GM23338 (cell line): ENCODE measurements at regions not wholly inside any gene's neighbourhood (a gene's known extent, or its start where the extent isn't known, plus 50 kb on each side); places are given as distances from the start of the nearest gene placed in this dataset.

Experiments
- ATAC-seq: fragments of 200-7000 bp; cut with Tn5 transposase; 3 replicates; pipeline ENCODE4 v1.9.1; 2020
- DNase-seq: peaks from one replicate; pipeline ENCODE4 v3.0.0-alpha.2; 2015; ENCODE audit warnings: low spot score
- H2AFZ ChIP-seq: fragments of 200-600 bp; sonication (generic); 2 replicates; pipeline ENCODE4 v1.8.0; 2016; ENCODE audit warnings: antibody characterized with exemption, mild to moderate bottlenecking, moderate library complexity
- H3F3A ChIP-seq: fragments of 200-600 bp; sonication (generic); replicated peaks from 2 replicates; pipeline ENCODE4 v1.8.0; 2017; ENCODE audit warnings: antibody characterized with exemption, mixed run types, low read depth
- H3K27ac ChIP-seq: fragments of 200-600 bp; sonication (generic); 2 replicates; pipeline ENCODE4 v1.6.1; 2016; ENCODE audit warnings: low read depth
- H3K27me3 ChIP-seq: fragments of 200-600 bp; sonication (generic); 2 replicates; pipeline ENCODE4 v1.8.0; 2016; ENCODE audit warnings: mild to moderate bottlenecking, mixed run types, moderate library complexity; ENCODE audit not compliant: insufficient read depth
- H3K36me3 ChIP-seq: fragments of 200-600 bp; sonication (generic); 2 replicates; pipeline ENCODE4 v1.8.0; 2016; ENCODE audit warnings: mild to moderate bottlenecking; ENCODE audit not compliant: insufficient read depth
- H3K4me1 ChIP-seq: fragments of 200-600 bp; sonication (generic); 2 replicates; pipeline ENCODE4 v1.8.0; 2016; ENCODE audit warnings: mild to moderate bottlenecking, moderate library complexity; ENCODE audit not compliant: insufficient read depth
- H3K4me2 ChIP-seq: fragments of 200-600 bp; sonication (generic); 2 replicates; pipeline ENCODE4 v1.7.1; 2017; ENCODE audit warnings: mixed run types
- H3K4me3 ChIP-seq: fragments of 200-600 bp; sonication (generic); 2 replicates; pipeline ENCODE4 v1.6.1; 2016; ENCODE audit warnings: mixed run types
- H3K79me2 ChIP-seq: fragments of 200-600 bp; sonication (generic); replicated peaks from 2 replicates; pipeline ENCODE4 v1.8.0; 2017; ENCODE audit warnings: mild to moderate bottlenecking; ENCODE audit not compliant: insufficient read depth
- H3K9me2 ChIP-seq: fragments of 200-600 bp; sonication (generic); 2 replicates; pipeline ENCODE4 v1.8.0; 2017; ENCODE audit not compliant: insufficient read depth
- H4K20me1 ChIP-seq: fragments of 200-600 bp; sonication (generic); replicated peaks from 2 replicates; pipeline ENCODE4 v1.8.0; 2017; ENCODE audit warnings: mild to moderate bottlenecking; ENCODE audit not compliant: insufficient read depth
- H3K27ac Mint-ChIP-seq: 2 replicates; pipeline ENCODE4 v1.8.0; 2020; ENCODE audit warnings: inconsistent platforms, mild to moderate bottlenecking, moderate library complexity, mixed read lengths
- H3K27me3 Mint-ChIP-seq: 3 replicates; pipeline ENCODE4 v1.8.0; 2022; ENCODE audit warnings: low read depth, mild to moderate bottlenecking, moderate library complexity, mixed read lengths, inconsistent platforms; ENCODE audit not compliant: insufficient read depth, poor library complexity
- H3K36me3 Mint-ChIP-seq: 3 replicates; pipeline ENCODE4 v1.8.0; 2021; ENCODE audit warnings: low read depth, mild to moderate bottlenecking, inconsistent platforms, moderate library complexity, mixed read lengths
- H3K4me1 Mint-ChIP-seq: 3 replicates; pipeline ENCODE4 v1.8.0; 2020; ENCODE audit warnings: mild to moderate bottlenecking, inconsistent platforms, mixed read lengths
- H3K4me3 Mint-ChIP-seq: 3 replicates; pipeline ENCODE4 v1.8.0; 2021; ENCODE audit warnings: moderate library complexity, mild to moderate bottlenecking, inconsistent platforms, mixed read lengths
- H3K9me3 Mint-ChIP-seq: 3 replicates; pipeline ENCODE4 v1.8.0; 2020; ENCODE audit warnings: moderate library complexity, mild to moderate bottlenecking, inconsistent platforms, mixed read lengths
- NANOG ChIP-seq: IDR thresholded peaks from 2 replicates; pipeline ENCODE4 v1.6.1; 2016; ENCODE audit warnings: antibody characterized with exemption, borderline replicate concordance
- ZNF331 ChIP-seq: fragments of 250-450 bp; sonication (Bioruptor Pico); IDR thresholded peaks from 2 replicates; pipeline ENCODE4 v1.5.0; 2020; ENCODE audit warnings: low read depth, mild to moderate bottlenecking, moderate library complexity
- TF ChIP-seq, protein P1 (sequence below), 2 experiments: fragments of 200-600 bp in 1 of 2; sonication (generic) in 1 of 2; conservative IDR thresholded peaks; 2 replicates each; pipeline versions ENCODE4 v1.5.1 to v1.6.1; 2016 to 2017; ENCODE audit warnings: antibody characterized with exemption in 2 of 2, low read depth in 2 of 2, mild to moderate bottlenecking in 2 of 2, moderate library complexity in 1 of 2
- TF ChIP-seq, protein P2 (sequence below): fragments of 250-450 bp; sonication (Bioruptor Pico); IDR thresholded peaks from 2 replicates; pipeline ENCODE4 v1.5.0; 2020; ENCODE audit warnings: mild to moderate bottlenecking, moderate library complexity
- TF ChIP-seq, protein P3 (sequence below): IDR thresholded peaks from 2 replicates; pipeline ENCODE4 v1.6.1; 2016; ENCODE audit warnings: antibody characterized with exemption

DNA sequence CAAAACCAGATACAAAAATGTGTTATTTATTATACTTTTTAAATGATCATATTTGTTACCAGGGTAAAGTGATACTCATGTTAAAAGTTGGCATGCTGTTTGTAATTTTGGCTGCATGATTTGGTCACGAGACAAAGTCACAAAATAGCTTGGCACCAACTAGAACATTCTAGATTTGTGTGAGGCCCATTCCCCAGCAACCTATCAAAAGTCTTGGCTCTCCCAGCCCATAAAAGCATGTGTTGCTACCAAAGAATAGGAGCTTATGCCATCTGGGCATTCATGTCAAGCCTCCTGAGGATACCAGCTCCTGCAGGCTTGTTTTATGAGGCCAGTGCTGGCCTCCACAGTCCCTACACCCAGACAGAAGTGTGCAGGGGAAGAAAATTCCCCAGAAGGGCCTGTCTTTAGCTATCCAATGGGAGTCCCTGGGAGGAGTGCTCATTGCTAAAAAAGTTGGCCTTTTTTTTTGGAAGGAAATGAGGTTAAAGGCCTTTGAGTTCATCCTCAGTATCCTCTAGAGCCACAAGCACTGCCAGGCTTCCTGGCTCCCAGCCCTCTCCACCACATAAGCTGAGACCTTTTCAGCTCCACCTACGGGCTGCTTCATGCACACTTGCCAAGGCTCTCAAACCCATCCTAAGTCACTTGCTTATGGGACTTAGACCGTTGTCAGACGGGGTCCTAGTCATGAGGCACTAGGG is 211.9 kb upstream of the EOLA2 start (continued):
- TF ChIP-seq, protein P1, sequence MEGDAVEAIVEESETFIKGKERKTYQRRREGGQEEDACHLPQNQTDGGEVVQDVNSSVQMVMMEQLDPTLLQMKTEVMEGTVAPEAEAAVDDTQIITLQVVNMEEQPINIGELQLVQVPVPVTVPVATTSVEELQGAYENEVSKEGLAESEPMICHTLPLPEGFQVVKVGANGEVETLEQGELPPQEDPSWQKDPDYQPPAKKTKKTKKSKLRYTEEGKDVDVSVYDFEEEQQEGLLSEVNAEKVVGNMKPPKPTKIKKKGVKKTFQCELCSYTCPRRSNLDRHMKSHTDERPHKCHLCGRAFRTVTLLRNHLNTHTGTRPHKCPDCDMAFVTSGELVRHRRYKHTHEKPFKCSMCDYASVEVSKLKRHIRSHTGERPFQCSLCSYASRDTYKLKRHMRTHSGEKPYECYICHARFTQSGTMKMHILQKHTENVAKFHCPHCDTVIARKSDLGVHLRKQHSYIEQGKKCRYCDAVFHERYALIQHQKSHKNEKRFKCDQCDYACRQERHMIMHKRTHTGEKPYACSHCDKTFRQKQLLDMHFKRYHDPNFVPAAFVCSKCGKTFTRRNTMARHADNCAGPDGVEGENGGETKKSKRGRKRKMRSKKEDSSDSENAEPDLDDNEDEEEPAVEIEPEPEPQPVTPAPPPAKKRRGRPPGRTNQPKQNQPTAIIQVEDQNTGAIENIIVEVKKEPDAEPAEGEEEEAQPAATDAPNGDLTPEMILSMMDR (conservative IDR thresholded peaks at IDR 0.05; ENCODE audit: low read depth in 2 of 2) = no peak
- TF ChIP-seq, protein P2, sequence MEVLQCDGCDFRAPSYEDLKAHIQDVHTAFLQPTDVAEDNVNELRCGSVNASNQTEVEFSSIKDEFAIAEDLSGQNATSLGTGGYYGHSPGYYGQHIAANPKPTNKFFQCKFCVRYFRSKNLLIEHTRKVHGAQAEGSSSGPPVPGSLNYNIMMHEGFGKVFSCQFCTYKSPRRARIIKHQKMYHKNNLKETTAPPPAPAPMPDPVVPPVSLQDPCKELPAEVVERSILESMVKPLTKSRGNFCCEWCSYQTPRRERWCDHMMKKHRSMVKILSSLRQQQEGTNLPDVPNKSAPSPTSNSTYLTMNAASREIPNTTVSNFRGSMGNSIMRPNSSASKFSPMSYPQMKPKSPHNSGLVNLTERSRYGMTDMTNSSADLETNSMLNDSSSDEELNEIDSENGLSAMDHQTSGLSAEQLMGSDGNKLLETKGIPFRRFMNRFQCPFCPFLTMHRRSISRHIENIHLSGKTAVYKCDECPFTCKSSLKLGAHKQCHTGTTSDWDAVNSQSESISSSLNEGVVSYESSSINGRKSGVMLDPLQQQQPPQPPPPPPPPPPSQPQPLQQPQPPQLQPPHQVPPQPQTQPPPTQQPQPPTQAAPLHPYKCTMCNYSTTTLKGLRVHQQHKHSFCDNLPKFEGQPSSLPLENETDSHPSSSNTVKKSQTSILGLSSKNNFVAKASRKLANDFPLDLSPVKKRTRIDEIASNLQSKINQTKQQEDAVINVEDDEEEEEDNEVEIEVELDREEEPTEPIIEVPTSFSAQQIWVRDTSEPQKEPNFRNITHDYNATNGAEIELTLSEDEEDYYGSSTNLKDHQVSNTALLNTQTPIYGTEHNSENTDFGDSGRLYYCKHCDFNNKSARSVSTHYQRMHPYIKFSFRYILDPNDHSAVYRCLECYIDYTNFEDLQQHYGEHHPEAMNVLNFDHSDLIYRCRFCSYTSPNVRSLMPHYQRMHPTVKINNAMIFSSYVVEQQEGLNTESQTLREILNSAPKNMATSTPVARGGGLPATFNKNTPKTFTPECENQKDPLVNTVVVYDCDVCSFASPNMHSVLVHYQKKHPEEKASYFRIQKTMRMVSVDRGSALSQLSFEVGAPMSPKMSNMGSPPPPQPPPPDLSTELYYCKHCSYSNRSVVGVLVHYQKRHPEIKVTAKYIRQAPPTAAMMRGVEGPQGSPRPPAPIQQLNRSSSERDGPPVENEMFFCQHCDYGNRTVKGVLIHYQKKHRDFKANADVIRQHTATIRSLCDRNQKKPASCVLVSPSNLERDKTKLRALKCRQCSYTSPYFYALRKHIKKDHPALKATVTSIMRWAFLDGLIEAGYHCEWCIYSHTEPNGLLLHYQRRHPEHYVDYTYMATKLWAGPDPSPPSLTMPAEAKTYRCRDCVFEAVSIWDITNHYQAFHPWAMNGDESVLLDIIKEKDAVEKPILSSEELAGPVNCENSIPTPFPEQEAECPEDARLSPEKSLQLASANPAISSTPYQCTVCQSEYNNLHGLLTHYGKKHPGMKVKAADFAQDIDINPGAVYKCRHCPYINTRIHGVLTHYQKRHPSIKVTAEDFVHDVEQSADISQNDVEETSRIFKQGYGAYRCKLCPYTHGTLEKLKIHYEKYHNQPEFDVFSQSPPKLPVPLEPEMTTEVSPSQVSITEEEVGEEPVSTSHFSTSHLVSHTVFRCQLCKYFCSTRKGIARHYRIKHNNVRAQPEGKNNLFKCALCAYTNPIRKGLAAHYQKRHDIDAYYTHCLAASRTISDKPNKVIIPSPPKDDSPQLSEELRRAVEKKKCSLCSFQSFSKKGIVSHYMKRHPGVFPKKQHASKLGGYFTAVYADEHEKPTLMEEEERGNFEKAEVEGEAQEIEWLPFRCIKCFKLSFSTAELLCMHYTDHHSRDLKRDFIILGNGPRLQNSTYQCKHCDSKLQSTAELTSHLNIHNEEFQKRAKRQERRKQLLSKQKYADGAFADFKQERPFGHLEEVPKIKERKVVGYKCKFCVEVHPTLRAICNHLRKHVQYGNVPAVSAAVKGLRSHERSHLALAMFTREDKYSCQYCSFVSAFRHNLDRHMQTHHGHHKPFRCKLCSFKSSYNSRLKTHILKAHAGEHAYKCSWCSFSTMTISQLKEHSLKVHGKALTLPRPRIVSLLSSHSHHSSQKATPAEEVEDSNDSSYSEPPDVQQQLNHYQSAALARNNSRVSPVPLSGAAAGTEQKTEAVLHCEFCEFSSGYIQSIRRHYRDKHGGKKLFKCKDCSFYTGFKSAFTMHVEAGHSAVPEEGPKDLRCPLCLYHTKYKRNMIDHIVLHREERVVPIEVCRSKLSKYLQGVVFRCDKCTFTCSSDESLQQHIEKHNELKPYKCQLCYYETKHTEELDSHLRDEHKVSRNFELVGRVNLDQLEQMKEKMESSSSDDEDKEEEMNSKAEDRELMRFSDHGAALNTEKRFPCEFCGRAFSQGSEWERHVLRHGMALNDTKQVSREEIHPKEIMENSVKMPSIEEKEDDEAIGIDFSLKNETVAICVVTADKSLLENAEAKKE (CRISPR knock-in tag) = no peak

DNA sequence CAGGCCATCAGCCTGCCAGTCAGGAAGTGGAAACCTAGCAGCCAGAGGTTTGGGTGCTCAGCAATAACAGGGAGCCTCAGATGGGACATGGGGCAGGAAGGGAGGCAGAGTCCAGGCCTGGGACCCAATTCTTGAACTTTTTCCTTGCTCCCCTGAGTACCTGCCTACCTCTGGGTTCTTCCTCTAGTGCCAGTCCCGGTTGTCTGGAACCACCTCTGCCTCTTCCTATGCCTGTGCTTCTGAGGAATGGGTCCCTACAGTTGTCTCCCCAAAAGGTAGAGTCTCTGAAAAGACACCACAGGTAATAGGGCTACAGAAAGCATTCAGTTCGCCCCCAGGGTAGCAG is 212.4 kb upstream of the MAMLD1 start:
- H3K27me3 Mint-ChIP-seq = peaks cover 2% of the 10 kb centered on the region
- no peak overlapping the region for H3K4me2 ChIP-seq
- H3K4me3 ChIP-seq = no peak overlapping the region
- DNase-seq (no peak), ATAC-seq (no peak)
- no peak overlapping the region for H3K27ac Mint-ChIP-seq
- H3K36me3 Mint-ChIP-seq = no peaks in the 10 kb centered on the region
- no peaks in the 10 kb centered on the region for H3K27me3 ChIP-seq
- H3K4me3 Mint-ChIP-seq = no peak overlapping the region
- H3K9me3 Mint-ChIP-seq = no peaks in the 10 kb centered on the region
- no peaks in the 10 kb centered on the region for H3K36me3 ChIP-seq
- no peaks in the 10 kb centered on the region for H3F3A ChIP-seq
- H3K27ac ChIP-seq = no peak overlapping the region
- H4K20me1 ChIP-seq = no peaks in the 10 kb centered on the region
- TF ChIP-seq, protein P3, sequence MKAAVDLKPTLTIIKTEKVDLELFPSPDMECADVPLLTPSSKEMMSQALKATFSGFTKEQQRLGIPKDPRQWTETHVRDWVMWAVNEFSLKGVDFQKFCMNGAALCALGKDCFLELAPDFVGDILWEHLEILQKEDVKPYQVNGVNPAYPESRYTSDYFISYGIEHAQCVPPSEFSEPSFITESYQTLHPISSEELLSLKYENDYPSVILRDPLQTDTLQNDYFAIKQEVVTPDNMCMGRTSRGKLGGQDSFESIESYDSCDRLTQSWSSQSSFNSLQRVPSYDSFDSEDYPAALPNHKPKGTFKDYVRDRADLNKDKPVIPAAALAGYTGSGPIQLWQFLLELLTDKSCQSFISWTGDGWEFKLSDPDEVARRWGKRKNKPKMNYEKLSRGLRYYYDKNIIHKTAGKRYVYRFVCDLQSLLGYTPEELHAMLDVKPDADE = no peak
- no peak for TF ChIP-seq NANOG
- no peak for TF ChIP-seq ZNF331
- H3K79me2 ChIP-seq = no peaks in the 10 kb centered on the region
- H2AFZ ChIP-seq = no peak overlapping the region
- H3K9me2 ChIP-seq = no peaks in the 10 kb centered on the region
- no peaks in the 10 kb centered on the region for H3K4me1 ChIP-seq
- H3K4me1 Mint-ChIP-seq = no peaks in the 10 kb centered on the region
